D721Med (cell line): ENCODE measurements at regions not wholly inside any gene's neighbourhood (a gene's known extent, or its start where the extent isn't known, plus 50 kb on each side); places are given as distances from the start of the nearest gene placed in this dataset.

Source experiments
- DNase-seq: peaks from one replicate; pipeline ENCODE4 v3.0.0; 2011; ENCODE audit warnings: low spot score; ENCODE audit not compliant: insufficient read length
- FAIRE-seq: peaks from 2 replicates; lab custom pipeline; 2011; peaks lifted over from hg19 to GRCh38; lab: Jason Lieb, UNC
- TF ChIP-seq, protein P1 (sequence below): IDR thresholded peaks from 2 replicates; pipeline ENCODE4 v1.5.1; 2012; ENCODE audit warnings: mild to moderate bottlenecking, control low read depth; ENCODE audit not compliant: insufficient read depth; ENCODE audit errors: missing control alignments

DNA sequence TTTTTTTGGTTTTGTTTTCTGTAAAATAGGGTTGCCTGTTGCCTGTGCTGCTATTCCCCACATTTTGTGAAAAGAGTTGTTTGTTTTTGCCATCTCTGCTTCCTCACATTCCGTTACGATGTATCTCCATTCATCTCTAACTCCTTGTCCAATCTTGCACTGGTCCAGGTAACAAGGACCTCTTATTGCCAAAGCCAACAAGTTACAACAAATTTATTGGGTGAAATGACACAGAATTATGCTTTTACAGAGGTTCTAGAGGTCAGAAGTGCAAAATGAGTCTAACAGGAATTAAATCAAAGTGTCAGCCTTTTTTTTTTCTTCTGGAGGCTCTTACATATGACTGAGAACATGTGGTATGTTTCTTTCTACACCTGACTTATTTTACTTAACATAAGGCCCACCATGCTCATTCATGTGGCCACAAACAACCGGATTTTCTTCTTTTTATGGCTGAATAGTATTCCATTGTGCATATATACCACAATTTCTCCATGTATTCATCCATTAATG, 787.9 kb upstream of the B3GALT2 start:
- FAIRE-seq = no peak
- DNase-seq = no peak
- TF ChIP-seq, protein P1, sequence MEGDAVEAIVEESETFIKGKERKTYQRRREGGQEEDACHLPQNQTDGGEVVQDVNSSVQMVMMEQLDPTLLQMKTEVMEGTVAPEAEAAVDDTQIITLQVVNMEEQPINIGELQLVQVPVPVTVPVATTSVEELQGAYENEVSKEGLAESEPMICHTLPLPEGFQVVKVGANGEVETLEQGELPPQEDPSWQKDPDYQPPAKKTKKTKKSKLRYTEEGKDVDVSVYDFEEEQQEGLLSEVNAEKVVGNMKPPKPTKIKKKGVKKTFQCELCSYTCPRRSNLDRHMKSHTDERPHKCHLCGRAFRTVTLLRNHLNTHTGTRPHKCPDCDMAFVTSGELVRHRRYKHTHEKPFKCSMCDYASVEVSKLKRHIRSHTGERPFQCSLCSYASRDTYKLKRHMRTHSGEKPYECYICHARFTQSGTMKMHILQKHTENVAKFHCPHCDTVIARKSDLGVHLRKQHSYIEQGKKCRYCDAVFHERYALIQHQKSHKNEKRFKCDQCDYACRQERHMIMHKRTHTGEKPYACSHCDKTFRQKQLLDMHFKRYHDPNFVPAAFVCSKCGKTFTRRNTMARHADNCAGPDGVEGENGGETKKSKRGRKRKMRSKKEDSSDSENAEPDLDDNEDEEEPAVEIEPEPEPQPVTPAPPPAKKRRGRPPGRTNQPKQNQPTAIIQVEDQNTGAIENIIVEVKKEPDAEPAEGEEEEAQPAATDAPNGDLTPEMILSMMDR = no peak

DNA sequence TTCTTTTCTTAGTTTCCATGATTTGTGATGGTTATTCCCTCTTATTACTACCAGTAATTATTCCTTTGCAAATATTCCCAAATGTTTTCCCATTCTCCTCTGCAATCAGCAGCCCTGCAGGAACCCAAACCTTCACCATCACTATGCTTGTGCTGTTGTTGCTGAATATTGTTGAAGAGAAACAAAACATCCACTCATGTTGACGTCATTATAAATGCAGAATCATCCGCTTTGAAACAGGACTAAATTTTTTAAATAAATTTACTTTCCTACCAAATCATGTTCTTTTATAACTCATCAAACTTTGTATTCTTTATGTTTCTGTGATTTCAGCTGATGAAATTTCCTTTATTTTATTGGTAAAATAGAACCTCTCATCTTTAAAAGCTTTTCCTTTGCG, 787.0 kb upstream of the B3GALT2 start:
- TF ChIP-seq, protein P1 = no peak
- FAIRE-seq = no peak
- no peak for DNase-seq

DNA sequence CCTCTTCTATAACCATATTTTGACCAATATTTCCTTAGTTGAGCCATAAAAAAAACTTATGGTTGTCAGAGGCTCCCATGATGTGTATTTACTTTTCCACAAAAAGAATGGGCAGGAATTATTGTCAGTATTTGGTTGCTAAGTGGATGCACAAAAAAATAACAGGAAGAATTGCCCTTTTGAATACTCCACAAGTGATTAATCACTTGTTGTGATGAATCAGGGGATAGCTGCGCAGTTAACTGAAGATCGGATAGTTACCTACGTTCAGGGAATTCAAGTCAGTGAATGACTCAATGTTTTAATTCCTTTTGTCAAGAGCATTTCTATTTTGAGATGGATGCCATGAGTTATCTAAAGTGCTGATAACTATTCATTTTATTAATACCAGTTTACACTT, 785.2 kb upstream of the B3GALT2 start:
- no peak for DNase-seq
- peak; percentile 21 for FAIRE-seq
- TF ChIP-seq, protein P1 = no peak

DNA sequence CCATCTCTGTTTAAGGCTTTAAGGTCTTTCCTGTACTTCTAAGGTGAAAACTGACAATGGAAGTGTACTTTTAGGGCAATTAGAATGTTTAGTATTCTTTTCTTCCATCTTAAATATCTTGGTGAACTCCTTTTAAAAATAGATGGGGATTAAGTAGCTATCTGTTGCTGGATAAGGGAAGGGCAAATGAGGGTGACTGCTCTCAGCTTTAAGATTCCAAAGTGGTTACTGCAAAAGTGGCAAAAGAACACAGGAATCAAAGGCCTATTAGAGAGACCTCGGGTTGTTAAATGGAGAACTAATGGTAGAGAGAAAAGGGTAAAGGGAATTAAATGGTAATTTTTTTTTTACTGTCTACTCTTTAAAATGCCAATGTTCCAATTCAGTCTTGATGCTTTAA, 774.1 kb upstream of the B3GALT2 start:
- DNase-seq = no peak
- TF ChIP-seq, protein P1 = no peak
- no peak for FAIRE-seq

DNA sequence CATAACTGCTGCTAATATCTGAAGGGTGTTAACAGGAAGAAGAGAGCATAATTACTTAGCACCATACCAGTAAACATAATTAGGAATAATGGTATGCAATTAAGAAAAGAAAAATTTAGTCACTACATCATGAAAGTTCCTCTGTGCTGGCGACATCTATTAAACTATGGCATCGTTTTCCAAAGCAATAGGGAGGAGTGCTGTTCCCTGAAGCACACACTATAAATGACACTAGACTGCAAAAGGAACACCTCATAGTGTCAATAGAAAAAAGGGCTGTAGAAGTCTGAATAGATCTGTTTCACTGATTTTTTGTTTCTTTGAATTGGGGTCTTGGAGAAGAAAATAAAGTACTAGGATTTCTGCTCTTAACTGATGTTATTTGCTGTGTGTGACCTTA, 773.6 kb upstream of the B3GALT2 start:
- TF ChIP-seq, protein P1 = no peak
- FAIRE-seq (peak; percentile 41), DNase-seq (no peak)

DNA sequence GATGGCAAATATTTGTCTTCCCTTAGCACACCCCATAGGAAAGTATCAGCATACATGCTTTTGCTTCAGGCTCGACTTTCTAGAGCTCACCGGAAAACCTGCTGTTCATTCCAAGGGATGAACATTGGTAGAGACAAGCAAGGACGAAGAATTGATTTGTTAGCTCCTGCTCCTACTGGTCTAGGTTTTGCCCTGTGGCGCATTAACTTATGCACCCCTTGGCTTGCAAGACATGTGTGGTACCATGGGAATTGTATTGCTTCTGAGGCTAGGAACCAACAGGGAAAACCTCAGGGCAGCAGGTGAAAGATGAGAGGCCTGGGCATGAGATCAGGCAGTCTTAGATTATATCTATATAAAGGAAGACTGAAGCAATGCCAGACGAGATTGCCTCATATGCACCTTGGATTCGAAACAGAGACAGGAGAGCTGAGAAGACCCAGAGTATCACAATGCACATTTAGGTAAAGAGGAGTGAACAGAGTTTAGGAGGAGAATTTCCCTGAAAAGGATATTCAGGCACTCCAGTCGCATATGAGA, 771.2 kb upstream of the B3GALT2 start:
- DNase-seq (no peak), FAIRE-seq (no peak)
- TF ChIP-seq, protein P1 = no peak

DNA sequence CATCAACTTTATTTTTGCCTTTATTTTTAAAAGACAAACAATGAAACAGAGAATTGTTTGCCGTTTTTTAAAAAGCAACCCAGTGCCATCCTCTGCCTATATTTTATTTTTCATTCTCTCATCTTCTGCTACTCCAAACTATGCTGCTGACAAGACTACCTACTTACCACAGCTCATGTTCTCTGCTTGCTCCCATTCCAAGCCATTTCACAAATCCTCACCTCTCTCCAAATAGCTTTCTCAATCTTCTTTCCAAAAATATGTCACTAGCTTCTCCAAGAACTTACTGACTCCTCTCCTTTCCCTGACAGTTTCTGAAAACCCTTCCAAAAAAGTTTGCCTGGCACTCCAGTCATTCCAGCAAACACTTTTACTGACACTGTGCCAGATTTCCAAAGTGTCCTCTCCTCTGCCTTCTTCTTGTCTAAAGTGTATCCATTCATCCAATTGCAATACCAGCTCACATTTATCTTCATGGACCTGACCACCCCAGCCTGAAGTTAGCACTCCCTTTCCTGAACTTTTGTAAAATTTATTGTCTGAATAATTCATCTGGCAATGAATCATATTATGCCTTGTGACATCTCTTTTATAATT, 766.5 kb upstream of the B3GALT2 start:
- TF ChIP-seq, protein P1 = no peak
- DNase-seq (no peak), FAIRE-seq (no peak)
